SKM-1 (cell line): ENCODE measurements at regions not wholly inside any gene's neighbourhood (a gene's known extent, or its start where the extent isn't known, plus 50 kb on each side); places are given as distances from the start of the nearest gene placed in this dataset.

Experiments used
- DNase-seq: peaks from one replicate; lab custom pipeline; 2025; ENCODE audit not compliant: unreplicated experiment; lab: John Stamatoyannopoulos, UW

- DNase-seq, result no peak
Observed at GRCh38 chr6:98581705-98582104, 252.7 kb upstream of the POU3F2 start.

- no peak for DNase-seq
Observed at GRCh38 chr6:98583506-98583905, 250.9 kb upstream of the POU3F2 start.

- DNase-seq, result no peak
Observed at GRCh38 chr6:98586163-98586562, 248.2 kb upstream of the POU3F2 start.

GRCh38 chr6:98587555-98587954, 246.8 kb upstream of the POU3F2 start:
- DNase-seq, result no peak

GRCh38 chr6:98589536-98589935, 244.8 kb upstream of the POU3F2 start:
- DNase-seq, result no peak

GRCh38 chr6:98590136-98590681, 244.2 kb upstream of the POU3F2 start:
- no peak for DNase-seq

- DNase-seq, result no peak
Observed at GRCh38 chr6:98590997-98591396, 243.4 kb upstream of the POU3F2 start.

GRCh38 chr6:98593676-98594075, 240.7 kb upstream of the POU3F2 start:
- DNase-seq, result no peak

GRCh38 chr6:98601716-98602115, 232.7 kb upstream of the POU3F2 start:
- no peak for DNase-seq

GRCh38 chr6:98605705-98606104, 228.7 kb upstream of the POU3F2 start:
- no peak for DNase-seq

GRCh38 chr6:98627129-98627775, 207.1 kb upstream of the POU3F2 start:
- DNase-seq, result no peak

- DNase-seq, result no peak
Observed at GRCh38 chr6:98633886-98634285, 200.5 kb upstream of the POU3F2 start.

- DNase-seq, result no peak
Observed at GRCh38 chr6:98634569-98634968, 199.8 kb upstream of the POU3F2 start.

- no peak for DNase-seq
Observed at GRCh38 chr6:98635191-98635590, 199.2 kb upstream of the POU3F2 start.

GRCh38 chr6:98636941-98637340, 197.4 kb upstream of the POU3F2 start:
- no peak for DNase-seq

GRCh38 chr6:98639089-98639635, 195.2 kb upstream of the POU3F2 start:
- DNase-seq, result no peak

GRCh38 chr6:98640366-98640765, 194.0 kb upstream of the POU3F2 start:
- no peak for DNase-seq

GRCh38 chr6:98641949-98642719, 192.2 kb upstream of the POU3F2 start:
- no peak for DNase-seq

GRCh38 chr6:98644063-98644462, 190.3 kb upstream of the POU3F2 start:
- DNase-seq, result no peak

GRCh38 chr6:98648211-98648914, 186.0 kb upstream of the POU3F2 start:
- no peak for DNase-seq

- DNase-seq, result no peak
Observed at GRCh38 chr6:98650941-98651340, 183.4 kb upstream of the POU3F2 start.
